ENCODE measurements at regions not wholly inside any gene's neighbourhood (a gene's known extent, or its start where the extent isn't known, plus 50 kb on each side); places are given as distances from the start of the nearest gene placed in this dataset.

- no peaks in the 10 kb centered on the region for H3K36me3 Mint-ChIP-seq
- H3K4me3 Mint-ChIP-seq = no peak overlapping the region
- H3K9me3 Mint-ChIP-seq = peaks cover 20% of the 10 kb centered on the region
- TF ChIP-seq CTCF (IDR thresholded peaks at IDR 0.05; ENCODE audit: unreplicated experiment) = no peak
- no peak for DNase-seq (ENCODE audit: low spot score in 2 of 2, unreplicated experiment in 2 of 2)
- H3K27ac Mint-ChIP-seq = no peak overlapping the region
- peaks cover 1% of the 10 kb centered on the region for H3K27me3 Mint-ChIP-seq (ENCODE audit: low read depth)
- peaks cover 2% of the 10 kb centered on the region for H3K4me1 Mint-ChIP-seq
Measured at GRCh38 chr5:125521289-125521688, 774.9 kb upstream of the ZNF608 start.

- Mint-ChIP-seq H3K36me3 (no peaks in the 10 kb centered on the region), H3K4me3 (no peak overlapping the region), H3K27me3 (ENCODE audit: low read depth) (no peaks in the 10 kb centered on the region), H3K4me1 (peaks cover 9% of the 10 kb centered on the region), H3K27ac (no peak overlapping the region), H3K9me3 (peaks cover 17% of the 10 kb centered on the region)
- DNase-seq (ENCODE audit: low spot score in 2 of 2, unreplicated experiment in 2 of 2) = no peak
- no peak for TF ChIP-seq CTCF (IDR thresholded peaks at IDR 0.05; ENCODE audit: unreplicated experiment)
Measured at GRCh38 chr5:125525356-125525755, 778.9 kb upstream of the ZNF608 start.

GRCh38 chr5:125526966-125527365 is 780.5 kb upstream of the ZNF608 start:
- no peaks in the 10 kb centered on the region for H3K27me3 Mint-ChIP-seq (ENCODE audit: low read depth)
- no peak overlapping the region for H3K4me3 Mint-ChIP-seq
- no peak for TF ChIP-seq CTCF (IDR thresholded peaks at IDR 0.05; ENCODE audit: unreplicated experiment)
- H3K36me3 Mint-ChIP-seq = no peaks in the 10 kb centered on the region
- no peak for DNase-seq (ENCODE audit: low spot score in 2 of 2, unreplicated experiment in 2 of 2)
- peaks cover 9% of the 10 kb centered on the region for H3K4me1 Mint-ChIP-seq
- no peak overlapping the region for H3K27ac Mint-ChIP-seq
- peaks cover 4% of the 10 kb centered on the region for H3K9me3 Mint-ChIP-seq

DNA sequence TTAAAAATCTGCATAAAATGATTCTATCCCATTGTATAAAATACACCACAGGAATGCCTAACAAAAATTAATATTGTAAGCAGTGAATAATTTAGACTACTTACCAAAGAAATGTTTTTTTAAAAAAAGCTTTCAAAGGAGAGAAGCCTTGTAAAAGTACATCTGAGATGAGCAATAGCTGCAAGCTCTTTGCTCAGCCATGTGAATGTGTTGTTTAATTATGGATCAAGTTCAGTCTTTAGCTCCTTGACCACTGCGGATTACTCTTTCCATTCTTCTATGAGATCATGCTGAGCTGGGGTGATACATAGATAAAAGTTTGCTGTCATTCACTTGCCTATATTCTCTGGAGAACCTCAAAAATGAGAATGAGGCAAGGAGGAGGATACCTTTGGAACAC is 782.4 kb upstream of the ZNF608 start:
- Mint-ChIP-seq H3K4me1 (peaks cover 9% of the 10 kb centered on the region), H3K4me3 (no peak overlapping the region)

GRCh38 chr5:125530833-125531615 is 784.6 kb upstream of the ZNF608 start:
- peaks cover 17% of the 10 kb centered on the region for H3K9me3 Mint-ChIP-seq
- H3K36me3 Mint-ChIP-seq = peaks cover 6% of the 10 kb centered on the region
- H3K4me1 Mint-ChIP-seq = peaks cover 7% of the 10 kb centered on the region
- DNase-seq (ENCODE audit: low spot score in 2 of 2, unreplicated experiment in 2 of 2) = no peak
- TF ChIP-seq CTCF (IDR thresholded peaks at IDR 0.05; ENCODE audit: unreplicated experiment) = no peak
- H3K27me3 Mint-ChIP-seq (ENCODE audit: low read depth) = no peaks in the 10 kb centered on the region
- H3K27ac Mint-ChIP-seq = no peak overlapping the region
- H3K4me3 Mint-ChIP-seq = no peak overlapping the region

More for the DNA sequence above, 782.4 kb upstream of the ZNF608 start:
- peaks cover 13% of the 10 kb centered on the region for H3K9me3 Mint-ChIP-seq
- H3K27me3 Mint-ChIP-seq (ENCODE audit: low read depth) = no peaks in the 10 kb centered on the region
- TF ChIP-seq CTCF (IDR thresholded peaks at IDR 0.05; ENCODE audit: unreplicated experiment) = no peak
- peaks cover 5% of the 10 kb centered on the region for H3K36me3 Mint-ChIP-seq
- no peak overlapping the region for H3K27ac Mint-ChIP-seq
- DNase-seq (ENCODE audit: low spot score in 2 of 2, unreplicated experiment in 2 of 2) = no peak
